ENCODE measurements at regions not wholly inside any gene's neighbourhood (a gene's known extent, or its start where the extent isn't known, plus 50 kb on each side); places are given as distances from the start of the nearest gene placed in this dataset.
"Not testable (repeated sequence)": the region's sequence is repeated elsewhere in the genome, so short reads cannot be mapped to it uniquely, and the experiment has no call there.

GRCh38 chr15:20358779-20359414, 182.7 kb downstream of the GOLGA6L6 start:
- H3K27ac Mint-ChIP-seq = no peak overlapping the region
- no peaks in the 10 kb centered on the region for H3K9me3 Mint-ChIP-seq
- no peak overlapping the region for H3K4me3 Mint-ChIP-seq
- H3K36me3 Mint-ChIP-seq = no peaks in the 10 kb centered on the region
- no peak for ATAC-seq
- no peak for DNase-seq
- H3K27me3 Mint-ChIP-seq = peaks cover 0 to 20% (median 0%) of the 10 kb centered on the region in 5 donors
- peaks cover 0 to 8% (median 6%) of the 10 kb centered on the region in 4 donors for H3K4me1 Mint-ChIP-seq
- POLR2A ChIA-PET = no interaction called here

GRCh38 chr15:20358066-20358778, 183.4 kb downstream of the GOLGA6L6 start:
- ATAC-seq (no peak), DNase-seq (no peak)
- Mint-ChIP-seq H3K9me3 (no peaks in the 10 kb centered on the region), H3K27me3 (peaks cover 0 to 20% (median 0%) of the 10 kb centered on the region in 5 donors), H3K4me1 (peaks cover 0 to 8% (median 6%) of the 10 kb centered on the region in 4 donors), H3K4me3 (no peak overlapping the region), H3K36me3 (no peaks in the 10 kb centered on the region), H3K27ac (no peak overlapping the region)
- POLR2A ChIA-PET = interaction anchor here (2.9 kb wide), 1 partner anchor 1863 kb away, joined by 17 read pairs; no protein-coding TSS in a partner anchor

GRCh38 chr15:20357481-20358065, 184.0 kb downstream of the GOLGA6L6 start:
- Mint-ChIP-seq H3K27me3 (peaks cover 0 to 20% (median 0%) of the 10 kb centered on the region in 5 donors), H3K4me1 (peaks cover 0 to 8% (median 6%) of the 10 kb centered on the region in 4 donors), H3K4me3 (no peak overlapping the region), H3K9me3 (no peaks in the 10 kb centered on the region), H3K27ac (no peak overlapping the region), H3K36me3 (no peaks in the 10 kb centered on the region)
- POLR2A ChIA-PET = interaction anchor here (2.9 kb wide), 1 partner anchor 1864 kb away, joined by 17 read pairs; no protein-coding TSS in a partner anchor
- DNase-seq (peak in 1 of 10 donors; percentile 67), ATAC-seq (no peak)

DNA sequence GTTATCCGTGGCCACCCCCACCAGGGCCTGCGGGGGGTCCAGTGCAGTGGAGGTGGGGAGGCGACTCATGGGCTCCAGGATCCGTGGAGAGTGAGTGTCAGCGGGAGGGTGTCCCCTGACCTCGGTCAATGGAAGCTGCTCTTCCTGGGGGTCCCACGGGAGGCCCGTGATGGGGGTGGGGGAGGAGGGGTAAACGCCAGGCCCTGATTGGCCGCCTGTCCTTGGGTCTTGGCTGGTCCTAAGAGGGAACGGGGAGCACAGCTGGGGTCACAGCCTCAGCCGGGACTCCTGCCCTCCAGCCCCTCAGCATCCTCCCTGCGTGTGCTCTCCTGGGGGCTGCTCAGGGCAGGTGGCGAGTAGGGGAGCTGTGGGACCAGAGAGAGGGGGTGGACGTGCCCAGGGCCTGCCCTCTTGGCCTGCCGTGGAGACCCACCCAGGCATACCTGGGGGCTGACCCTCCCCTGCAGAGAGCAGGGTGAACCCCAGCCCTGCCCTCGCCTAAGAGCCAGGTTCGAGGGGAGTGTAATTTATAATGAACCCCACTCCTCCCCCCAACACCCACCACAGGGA, 184.6 kb downstream of the GOLGA6L6 start:
- peaks cover 0 to 20% (median 0%) of the 10 kb centered on the region in 5 donors for H3K27me3 Mint-ChIP-seq
- peaks cover 0 to 8% (median 6%) of the 10 kb centered on the region in 4 donors for H3K4me1 Mint-ChIP-seq
- H3K36me3 Mint-ChIP-seq = no peaks in the 10 kb centered on the region
- H3K27ac Mint-ChIP-seq = peak overlapping the region in 4 of 10 donors; percentile 63 to 90 (median 72)
- DNase-seq = peak in 1 of 10 donors; percentile 66
- H3K4me3 Mint-ChIP-seq = no peak overlapping the region
- no peaks in the 10 kb centered on the region for H3K9me3 Mint-ChIP-seq
- POLR2A ChIA-PET = interaction anchor here (0.6 to 2.9 kb wide), 2 partner anchors 1864 to 1866 kb away, joined by 3 to 17 read pairs; no protein-coding TSS in a partner anchor
- ATAC-seq = peak; percentile 14 to 24

GRCh38 chr15:20356444-20356910, 185.1 kb downstream of the GOLGA6L6 start:
- DNase-seq = peak; percentile 57 to 92 (median 78)
- peaks cover 0 to 20% (median 0%) of the 10 kb centered on the region in 5 donors for H3K27me3 Mint-ChIP-seq
- H3K36me3 Mint-ChIP-seq = no peaks in the 10 kb centered on the region
- POLR2A ChIA-PET = interaction anchor here (0.6 to 2.9 kb wide), 3 partner anchors 1865 to 1868 kb away, joined by 3 to 17 read pairs (median 4); no protein-coding TSS in a partner anchor
- ATAC-seq = peak; percentile 73 to 94
- H3K4me3 Mint-ChIP-seq = peak overlapping the region in 6 of 10 donors; percentile 34 to 66 (median 50)
- no peaks in the 10 kb centered on the region for H3K9me3 Mint-ChIP-seq
- H3K27ac Mint-ChIP-seq = peak overlapping the region in 9 of 10 donors; percentile 18 to 90 (median 77)
- H3K4me1 Mint-ChIP-seq = peaks cover 0 to 8% (median 6%) of the 10 kb centered on the region in 4 donors

DNA sequence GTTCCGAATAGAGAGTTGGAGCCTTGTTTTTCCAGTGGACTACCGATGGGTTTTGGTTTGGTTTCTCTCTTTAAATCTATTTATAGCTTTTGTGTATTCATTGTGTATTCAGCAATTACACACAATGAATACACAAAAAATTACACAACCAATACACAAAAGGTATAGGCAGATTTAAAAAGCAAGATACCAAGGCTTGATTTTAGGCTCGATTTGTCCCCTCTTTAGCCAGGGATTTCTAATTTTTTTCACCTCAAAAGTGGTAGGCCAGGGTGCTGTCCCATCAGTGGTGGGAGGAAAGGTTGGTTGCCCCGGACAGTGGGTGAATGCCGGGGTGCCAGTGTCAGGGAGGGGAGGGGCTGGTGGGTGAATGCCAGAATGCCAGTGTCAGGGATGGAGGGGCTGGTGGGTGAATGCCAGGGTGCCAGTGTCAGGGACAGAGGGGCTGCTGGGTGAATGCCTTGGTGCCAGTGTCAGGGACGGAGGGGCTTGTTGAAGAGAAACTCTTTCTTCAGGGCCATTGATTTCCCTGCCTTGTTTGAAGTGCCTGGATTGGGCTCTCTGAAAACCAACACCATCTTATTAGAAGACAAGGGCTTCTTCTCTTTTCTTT, 186.2 kb downstream of the GOLGA6L6 start:
- Mint-ChIP-seq H3K27me3 (peaks cover 0 to 20% (median 4%) of the 10 kb centered on the region in 5 donors), H3K36me3 (no peaks in the 10 kb centered on the region), H3K4me1 (peaks cover 0 to 8% (median 6%) of the 10 kb centered on the region in 4 donors), H3K27ac (peak overlapping the region in 1 of 10 donors; percentile 67), H3K4me3 (no peak overlapping the region), H3K9me3 (no peaks in the 10 kb centered on the region)
- POLR2A ChIA-PET = interaction anchor here (2.9 kb wide), 1 partner anchor 1866 kb away, joined by 17 read pairs; no protein-coding TSS in a partner anchor
- DNase-seq (no peak), ATAC-seq (no peak)

- H3K4me3 Mint-ChIP-seq, DNase-seq, H3K27ac Mint-ChIP-seq, H3K9me3 Mint-ChIP-seq, H3K36me3 Mint-ChIP-seq, H3K4me1 Mint-ChIP-seq, ATAC-seq: not testable (repeated sequence)
- POLR2A ChIA-PET = interaction anchor here (0.9 kb wide), 1 partner anchor 1868 kb away, joined by 3 read pairs; no protein-coding TSS in a partner anchor
- H3K27me3 Mint-ChIP-seq = peaks cover 0 to 20% (median 4%) of the 10 kb centered on the region in 5 donors
Measured at GRCh38 chr15:20354884-20355223, 186.7 kb downstream of the GOLGA6L6 start.

DNA sequence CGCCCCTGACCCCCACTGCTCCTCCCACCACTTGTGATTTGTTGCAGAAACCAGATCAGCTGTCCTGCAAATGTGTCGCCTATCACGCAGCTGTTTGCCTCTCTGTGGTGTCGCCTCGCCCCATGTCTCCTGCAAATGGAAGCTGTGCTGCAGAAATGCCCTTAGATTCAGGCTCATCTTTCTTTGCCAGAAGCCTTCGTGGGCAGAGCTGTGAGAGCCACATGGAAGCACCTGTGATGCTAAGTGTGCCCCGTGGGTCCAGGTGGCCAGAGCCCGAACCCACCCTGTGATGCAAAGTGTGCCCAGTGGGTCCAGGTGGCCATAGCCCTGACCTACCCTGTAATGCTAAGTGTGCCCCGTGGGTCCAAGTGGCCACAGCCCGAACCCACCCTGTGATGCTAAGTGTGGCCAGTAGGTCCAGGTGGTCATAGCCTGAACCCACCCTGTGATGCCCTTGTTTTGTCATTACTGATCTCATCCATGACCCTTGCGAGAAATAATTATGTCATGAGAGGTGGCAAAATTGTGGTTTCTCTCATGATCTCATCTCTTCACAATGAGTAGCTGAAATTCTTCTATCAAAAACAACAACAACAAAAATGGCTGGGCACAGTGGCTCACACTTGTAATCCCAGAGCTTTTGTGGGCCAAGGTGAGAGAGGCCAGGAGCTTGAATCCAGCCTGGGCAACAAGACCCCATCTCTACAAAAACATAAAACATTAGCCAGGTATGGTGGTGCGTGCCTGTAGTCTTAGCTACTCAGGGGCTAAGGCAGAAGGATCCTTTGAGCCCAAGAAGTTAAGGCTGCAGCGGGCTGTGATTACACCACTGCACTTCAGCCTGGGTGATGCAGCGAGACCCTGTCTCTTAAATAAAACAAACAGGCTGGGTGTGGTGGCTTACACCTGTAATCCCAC, 187.4 kb downstream of the GOLGA6L6 start:
- POLR2A ChIA-PET = interaction anchor here (0.9 kb wide), 1 partner anchor 1869 kb away, joined by 3 read pairs; no protein-coding TSS in a partner anchor
- Mint-ChIP-seq H3K27me3 (peaks cover 0 to 20% (median 7%) of the 10 kb centered on the region in 5 donors), H3K36me3 (no peaks in the 10 kb centered on the region), H3K27ac (no peak overlapping the region), H3K4me3 (no peak overlapping the region), H3K4me1 (peaks cover 0 to 8% (median 6%) of the 10 kb centered on the region in 4 donors), H3K9me3 (peaks cover 0 to 2% (median 0%) of the 10 kb centered on the region in 9 donors)
- ATAC-seq (no peak), DNase-seq (no peak)

GRCh38 chr15:20352241-20353200, 189.1 kb downstream of the GOLGA6L6 start:
- Mint-ChIP-seq H3K27me3 (peaks cover 0 to 15% (median 7%) of the 10 kb centered on the region in 5 donors), H3K4me3 (no peak overlapping the region), H3K4me1 (peaks cover 0 to 8% (median 6%) of the 10 kb centered on the region in 4 donors), H3K36me3 (no peaks in the 10 kb centered on the region), H3K9me3 (peaks cover 0 to 2% (median 0%) of the 10 kb centered on the region in 9 donors), H3K27ac (no peak overlapping the region)
- no peak for ATAC-seq
- DNase-seq = no peak
- POLR2A ChIA-PET = interaction anchor here (0.5 to 0.7 kb wide), 2 partner anchors 18 to 1871 kb away, joined by 3 read pairs; no protein-coding TSS in a partner anchor

GRCh38 chr15:20351448-20351971, 190.1 kb downstream of the GOLGA6L6 start:
- ATAC-seq = no peak
- Mint-ChIP-seq H3K9me3 (peaks cover 0 to 2% (median 0%) of the 10 kb centered on the region in 9 donors), H3K27me3 (peaks cover 0 to 14% (median 5%) of the 10 kb centered on the region in 5 donors), H3K4me3 (no peak overlapping the region), H3K4me1 (peaks cover 0 to 5% (median 3%) of the 10 kb centered on the region in 4 donors), H3K36me3 (no peaks in the 10 kb centered on the region), H3K27ac (peak overlapping the region in 1 of 10 donors; percentile 34)
- no peak for DNase-seq
- POLR2A ChIA-PET = no interaction called here
